Activated CD4-positive, alpha-beta T cell treated with anti-CD3 and anti-CD28 coated beads, Interleukin-2, amount 10 ng/mL, durations not matched to agents 24 days and 14 days (primary cell): ENCODE measurements at regions not wholly inside any gene's neighbourhood (a gene's known extent, or its start where the extent isn't known, plus 50 kb on each side); places are given as distances from the start of the nearest gene placed in this dataset.
"Not testable (repeated sequence)": the region's sequence is repeated elsewhere in the genome, so short reads cannot be mapped to it uniquely, and the experiment has no call there.

ENCODE experiments used
- DNase-seq: peaks from one replicate; pipeline ENCODE4 v3.0.0; 2022
- H3K27ac Mint-ChIP-seq: one replicate; pipeline ENCODE4 v1.8.0; 2022; ENCODE audit warnings: mild to moderate bottlenecking, mixed read lengths
- H3K27me3 Mint-ChIP-seq: one replicate; pipeline ENCODE4 v1.8.0; 2022; ENCODE audit warnings: mixed read lengths
- H3K36me3 Mint-ChIP-seq: one replicate; pipeline ENCODE4 v1.8.0; 2022; ENCODE audit warnings: low read depth, mild to moderate bottlenecking, mixed read lengths
- H3K4me1 Mint-ChIP-seq: one replicate; pipeline ENCODE4 v1.8.0; 2021; ENCODE audit warnings: mixed read lengths
- H3K4me3 Mint-ChIP-seq: one replicate; pipeline ENCODE4 v1.8.0; 2022; ENCODE audit warnings: mild to moderate bottlenecking, moderate library complexity, mixed read lengths
- H3K9me3 Mint-ChIP-seq: one replicate; pipeline ENCODE4 v1.8.0; 2021; ENCODE audit warnings: mixed read lengths
- intact Hi-C: fragments of 100-400 bp; cut with micrococcal nuclease; formaldehyde crosslinking; loops from one replicate; pipeline ENCODE4 v1.15.1; 2023

DNA sequence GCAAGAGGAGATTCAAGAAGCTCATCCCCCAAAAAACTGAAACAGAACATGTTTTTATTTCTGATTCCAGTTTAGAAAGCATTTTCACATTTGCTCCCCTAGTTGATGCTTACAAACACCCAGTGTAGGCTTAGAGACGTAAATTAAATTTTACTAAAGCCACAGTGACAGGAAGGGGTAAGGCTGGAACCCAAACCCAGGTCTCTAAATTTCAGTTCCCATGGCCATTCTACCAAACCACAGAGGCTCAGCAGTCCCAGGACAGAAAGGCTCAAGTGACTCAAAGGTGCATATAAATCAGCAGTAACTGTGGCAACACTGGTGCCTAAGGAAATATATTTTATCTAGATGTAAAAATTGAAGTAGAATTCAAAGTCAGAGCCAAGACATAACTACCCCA lies 128.7 kb downstream of the CEP120 start:
- H3K36me3 Mint-ChIP-seq, result no peaks in the 10 kb centered on the region
- peaks cover 6% of the 10 kb centered on the region for H3K27me3 Mint-ChIP-seq
- H3K4me1 Mint-ChIP-seq, result no peaks in the 10 kb centered on the region
- no peak for DNase-seq
- H3K27ac Mint-ChIP-seq, result no peak overlapping the region
- intact Hi-C loops, result no loop called here
- no peak overlapping the region for H3K4me3 Mint-ChIP-seq
- H3K9me3 Mint-ChIP-seq, result peaks cover 3% of the 10 kb centered on the region

DNA sequence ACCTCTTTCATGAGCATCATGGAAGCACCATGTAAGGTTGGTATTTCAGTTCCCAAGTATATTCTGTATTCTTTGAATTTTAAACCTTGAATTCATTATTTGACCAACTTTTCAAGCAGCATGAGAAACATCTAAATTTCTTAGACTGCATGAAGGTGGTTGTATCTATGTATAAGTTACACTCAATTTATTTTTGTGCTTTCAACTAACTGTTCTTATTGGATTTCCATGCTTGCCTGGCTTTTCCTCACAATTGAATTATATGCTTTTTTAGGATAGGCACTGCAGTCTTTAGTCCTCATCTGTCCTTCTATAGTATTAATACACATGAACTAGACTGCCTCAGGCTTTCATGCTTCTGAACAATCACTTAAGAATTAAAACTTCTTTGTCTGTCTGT lies 134.0 kb downstream of the CEP120 start:
- DNase-seq, result no peak
- intact Hi-C loops, result no loop called here
- Mint-ChIP-seq H3K4me3 (no peak overlapping the region), H3K9me3 (no peaks in the 10 kb centered on the region), H3K4me1 (no peaks in the 10 kb centered on the region), H3K36me3 (no peaks in the 10 kb centered on the region), H3K27me3 (peaks cover 27% of the 10 kb centered on the region), H3K27ac (no peak overlapping the region)

DNA sequence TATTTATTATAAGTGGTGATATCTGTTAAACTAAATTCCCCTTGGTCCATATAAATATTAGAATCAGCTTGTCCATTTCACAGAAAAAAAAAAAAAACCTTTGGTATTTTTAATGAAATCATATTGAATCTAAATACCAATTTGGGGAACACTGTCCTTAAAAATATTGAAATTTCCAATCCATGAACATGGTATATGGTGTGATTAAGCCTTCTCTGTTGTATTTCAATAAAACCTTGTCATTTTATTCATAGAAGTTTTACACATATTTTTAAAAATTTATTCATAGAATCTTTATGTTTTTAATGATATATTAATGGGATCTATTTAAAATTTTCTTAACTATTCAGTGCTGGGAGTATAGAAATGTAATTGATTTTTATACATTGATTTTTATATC lies 135.3 kb downstream of the CEP120 start:
- Mint-ChIP-seq H3K27ac (no peak overlapping the region), H3K27me3 (peaks cover 36% of the 10 kb centered on the region), H3K4me3 (no peak overlapping the region), H3K36me3 (no peaks in the 10 kb centered on the region), H3K4me1 (no peaks in the 10 kb centered on the region), H3K9me3 (no peaks in the 10 kb centered on the region)
- no peak for DNase-seq
- intact Hi-C loops, result no loop called here

DNA sequence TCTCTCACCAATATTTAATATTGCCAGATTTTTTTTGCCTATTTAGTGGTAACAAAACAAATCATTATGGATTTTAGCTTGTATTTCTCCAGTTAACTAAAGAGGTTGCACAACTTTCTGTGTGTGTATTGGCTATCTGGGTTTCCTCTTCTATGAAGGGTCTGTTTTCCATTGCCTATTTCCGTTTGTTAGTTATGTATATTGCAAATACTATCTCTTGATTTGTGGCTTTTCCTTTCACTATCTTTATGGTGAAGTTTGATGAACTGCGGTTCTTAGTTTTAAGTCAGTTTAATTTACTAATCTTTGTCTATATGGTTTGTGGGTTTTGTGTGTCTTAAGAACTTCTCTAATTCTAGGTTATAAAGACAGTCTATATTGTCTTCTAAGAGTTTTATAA lies 136.3 kb downstream of the CEP120 start:
- Mint-ChIP-seq H3K36me3 (no peaks in the 10 kb centered on the region), H3K9me3 (no peaks in the 10 kb centered on the region), H3K27me3 (peaks cover 42% of the 10 kb centered on the region), H3K4me1 (no peaks in the 10 kb centered on the region), H3K4me3 (no peak overlapping the region), H3K27ac (no peak overlapping the region)
- DNase-seq, result no peak
- intact Hi-C loops, result no loop called here

DNA sequence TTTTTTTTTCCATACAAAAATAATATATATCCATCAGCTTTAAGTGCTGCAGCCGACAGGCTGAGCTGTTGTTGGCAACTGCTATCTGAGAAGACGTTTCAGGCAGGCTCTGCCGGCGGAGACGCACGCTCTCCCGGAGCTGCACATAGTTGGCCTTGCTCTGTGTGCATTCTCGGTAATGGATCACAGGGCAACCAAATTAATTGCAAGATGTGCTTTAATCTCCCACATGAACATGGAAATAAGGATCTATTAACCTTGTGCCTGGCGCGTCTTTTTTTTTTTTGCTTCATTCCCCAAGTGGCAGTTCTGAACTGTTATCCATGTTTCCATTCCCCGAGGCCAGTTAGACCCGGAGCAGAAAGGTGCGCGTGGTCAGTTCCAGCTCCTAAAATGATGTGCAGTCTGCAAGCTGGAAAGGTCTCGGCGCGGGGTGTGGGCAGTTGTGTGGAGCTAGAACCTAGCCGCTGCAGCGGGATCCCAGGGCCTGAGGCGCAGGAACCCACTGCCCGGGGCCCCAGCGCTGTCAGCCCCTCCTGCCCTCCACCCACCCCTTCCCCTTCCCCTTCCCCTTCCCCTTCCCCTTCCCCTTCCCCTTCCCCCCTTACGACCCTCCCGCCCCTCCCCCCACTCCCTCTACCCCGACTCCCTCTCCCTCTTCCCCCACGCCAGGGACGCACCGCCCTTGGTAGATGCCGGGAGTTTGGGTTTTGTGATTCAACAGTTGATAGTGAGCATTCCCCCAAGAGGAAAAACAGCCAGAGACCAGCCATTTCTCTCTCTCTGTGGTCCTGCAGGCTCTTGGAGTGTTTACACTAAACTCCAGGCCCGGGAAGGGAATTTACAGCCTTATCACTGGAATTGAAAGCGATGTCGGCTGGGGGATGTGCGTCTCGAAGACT lies 137.8 kb downstream of the CEP120 start:
- H3K36me3 Mint-ChIP-seq, result no peaks in the 10 kb centered on the region
- H3K27me3 Mint-ChIP-seq, result peaks cover 42% of the 10 kb centered on the region
- no peak overlapping the region for H3K27ac Mint-ChIP-seq
- no peaks in the 10 kb centered on the region for H3K9me3 Mint-ChIP-seq
- intact Hi-C loops, result no loop called here
- no peak overlapping the region for H3K4me3 Mint-ChIP-seq
- no peaks in the 10 kb centered on the region for H3K4me1 Mint-ChIP-seq
- peak; percentile 43 for DNase-seq

DNA sequence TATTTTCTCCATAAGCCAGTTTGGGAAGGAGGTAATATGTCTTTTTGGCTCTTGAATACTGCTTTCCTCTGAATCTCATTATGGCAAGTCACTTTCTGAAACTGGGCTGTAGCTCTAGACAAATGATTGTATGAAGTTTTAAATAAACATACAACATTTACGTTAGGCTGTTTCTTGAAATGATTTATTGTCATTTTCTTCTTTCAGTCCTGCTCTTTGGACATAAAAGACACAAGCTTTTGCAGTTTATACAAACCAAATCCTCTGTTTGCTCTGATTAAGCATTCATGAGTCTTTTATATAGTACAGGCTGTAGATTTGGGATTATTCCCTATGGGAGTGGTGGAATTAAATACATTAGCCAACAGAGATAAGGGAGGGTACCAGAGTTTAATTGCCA lies 139.7 kb downstream of the CEP120 start:
- H3K27me3 Mint-ChIP-seq, result peaks cover 42% of the 10 kb centered on the region
- H3K4me3 Mint-ChIP-seq, result no peak overlapping the region
- intact Hi-C loops, result no loop called here

DNA sequence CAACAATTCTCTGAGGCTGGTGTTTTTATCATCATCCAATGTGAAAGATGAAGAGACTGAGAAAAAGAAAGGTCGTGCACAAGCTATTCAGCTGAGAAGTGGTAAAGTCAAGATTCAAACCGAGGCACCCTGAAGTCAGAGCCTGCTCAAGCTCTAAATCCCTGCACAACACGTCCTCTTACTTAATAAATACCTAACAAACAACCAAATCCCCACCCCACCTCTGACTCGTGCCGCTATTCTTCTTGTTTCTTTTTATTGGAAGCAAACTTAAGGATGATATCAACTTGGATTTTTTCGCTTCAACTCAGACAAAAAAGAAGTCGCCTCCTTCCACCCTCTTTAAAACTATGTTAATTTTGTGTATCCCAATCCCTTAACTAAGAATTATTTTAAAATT lies 140.2 kb downstream of the CEP120 start:
- peaks cover 42% of the 10 kb centered on the region for H3K27me3 Mint-ChIP-seq
- H3K27ac Mint-ChIP-seq, result no peak overlapping the region
- H3K4me1 Mint-ChIP-seq, result no peaks in the 10 kb centered on the region
- H3K9me3 Mint-ChIP-seq, result no peaks in the 10 kb centered on the region
- H3K36me3 Mint-ChIP-seq, result no peaks in the 10 kb centered on the region
- H3K4me3 Mint-ChIP-seq, result no peak overlapping the region
- DNase-seq, result peak; percentile 9
- intact Hi-C loops, result no loop called here

More for the DNA sequence above, 139.7 kb downstream of the CEP120 start:
- no peak for DNase-seq
- no peaks in the 10 kb centered on the region for H3K4me1 Mint-ChIP-seq
- H3K27ac Mint-ChIP-seq, result no peak overlapping the region
- no peaks in the 10 kb centered on the region for H3K36me3 Mint-ChIP-seq
- H3K9me3 Mint-ChIP-seq, result no peaks in the 10 kb centered on the region

DNA sequence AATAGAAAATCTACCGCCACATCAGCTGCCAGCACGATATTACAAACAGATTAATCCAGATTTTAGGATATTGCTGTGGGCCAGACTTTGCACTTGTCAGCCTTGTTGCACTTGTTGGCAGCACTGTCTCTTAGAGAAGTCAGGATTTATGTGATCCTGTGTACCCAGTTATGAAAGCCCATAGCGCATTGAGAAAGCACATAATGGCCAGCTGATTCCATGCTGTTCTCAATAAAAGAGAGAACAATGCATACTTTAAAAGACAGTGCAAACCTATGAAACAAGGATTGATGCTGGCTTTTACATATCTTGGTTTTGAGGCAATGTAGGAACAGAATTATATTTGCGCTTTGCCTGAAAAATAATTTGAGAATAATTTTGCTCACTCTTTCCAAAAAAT lies 140.8 kb downstream of the CEP120 start:
- H3K9me3 Mint-ChIP-seq, result no peaks in the 10 kb centered on the region
- H3K36me3 Mint-ChIP-seq, result no peaks in the 10 kb centered on the region
- no peak overlapping the region for H3K4me3 Mint-ChIP-seq
- H3K4me1 Mint-ChIP-seq, result no peaks in the 10 kb centered on the region
- no peak overlapping the region for H3K27ac Mint-ChIP-seq
- intact Hi-C loops, result no loop called here
- peaks cover 42% of the 10 kb centered on the region for H3K27me3 Mint-ChIP-seq
- peak; percentile 10 for DNase-seq

DNA sequence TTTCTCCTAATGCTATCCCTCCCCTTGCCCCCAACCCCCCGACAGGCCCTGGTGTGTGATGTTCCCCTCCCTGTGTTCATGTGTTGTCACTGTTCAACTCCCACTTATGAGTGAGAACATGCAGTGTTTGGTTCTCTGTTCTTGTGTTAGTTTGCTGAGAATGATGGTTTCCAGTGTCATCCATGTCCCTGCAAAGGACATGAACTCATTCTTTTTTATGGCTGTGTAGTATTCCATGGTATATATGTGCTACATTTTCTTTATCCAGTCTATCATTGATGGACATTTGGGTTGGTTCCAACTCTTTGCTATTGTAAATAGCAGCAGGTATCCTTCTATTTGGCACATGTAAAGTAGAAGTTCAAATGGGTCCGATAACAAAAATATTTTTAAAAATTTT lies 142.3 kb downstream of the CEP120 start:
- H3K4me3 Mint-ChIP-seq, H3K27ac Mint-ChIP-seq, H3K9me3 Mint-ChIP-seq, DNase-seq, H3K36me3 Mint-ChIP-seq, intact Hi-C loops, H3K4me1 Mint-ChIP-seq: not testable (repeated sequence)
- H3K27me3 Mint-ChIP-seq, result peaks cover 29% of the 10 kb centered on the region

DNA sequence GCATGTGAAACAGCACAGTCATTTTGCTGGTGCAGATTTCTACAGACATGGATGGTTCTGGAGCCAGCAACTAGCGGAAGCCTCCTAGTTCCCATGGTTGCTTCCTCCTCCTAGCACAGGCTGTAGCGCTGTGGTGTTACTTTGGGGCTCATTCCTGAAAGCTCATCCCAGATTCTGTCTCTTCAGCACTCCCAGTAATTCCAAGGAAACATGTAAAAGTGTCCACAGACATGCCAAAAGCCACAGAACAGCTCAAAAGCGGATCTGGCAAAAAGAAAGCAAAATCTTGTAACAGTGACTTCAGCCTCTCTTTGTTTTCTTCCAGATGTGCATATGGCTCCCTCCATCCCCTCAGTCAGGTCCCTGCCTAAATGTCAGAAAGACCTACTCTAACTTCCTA lies 144.1 kb downstream of the CEP120 start:
- Mint-ChIP-seq H3K36me3 (no peaks in the 10 kb centered on the region), H3K27me3 (peaks cover 16% of the 10 kb centered on the region), H3K4me1 (no peaks in the 10 kb centered on the region), H3K27ac (no peak overlapping the region), H3K9me3 (no peaks in the 10 kb centered on the region), H3K4me3 (no peak overlapping the region)
- intact Hi-C loops, result no loop called here
- no peak for DNase-seq

DNA sequence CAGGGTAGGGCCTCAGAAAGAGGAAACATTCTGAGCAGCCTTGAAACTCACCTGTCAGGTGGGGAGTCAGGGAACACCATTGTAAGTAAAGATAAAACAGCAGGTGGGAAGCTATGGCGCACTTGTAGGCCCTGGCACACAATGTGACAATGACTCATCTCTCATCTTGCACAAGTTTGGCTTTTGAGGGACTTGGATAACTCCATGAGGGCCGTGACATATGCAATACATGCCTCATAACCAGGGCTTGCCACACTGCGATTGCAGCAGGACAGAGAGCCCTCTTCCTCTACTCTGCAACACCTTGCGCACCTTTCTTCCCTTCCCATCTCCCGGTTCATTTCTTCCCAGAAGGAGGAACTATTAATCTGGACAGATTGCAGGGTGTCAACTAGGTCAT lies 144.9 kb downstream of the CEP120 start:
- DNase-seq, result peak; percentile 29
- Mint-ChIP-seq H3K36me3 (no peaks in the 10 kb centered on the region), H3K4me1 (no peaks in the 10 kb centered on the region), H3K9me3 (no peaks in the 10 kb centered on the region), H3K4me3 (no peak overlapping the region), H3K27me3 (peaks cover 9% of the 10 kb centered on the region), H3K27ac (no peak overlapping the region)
- intact Hi-C loops, result no loop called here

DNA sequence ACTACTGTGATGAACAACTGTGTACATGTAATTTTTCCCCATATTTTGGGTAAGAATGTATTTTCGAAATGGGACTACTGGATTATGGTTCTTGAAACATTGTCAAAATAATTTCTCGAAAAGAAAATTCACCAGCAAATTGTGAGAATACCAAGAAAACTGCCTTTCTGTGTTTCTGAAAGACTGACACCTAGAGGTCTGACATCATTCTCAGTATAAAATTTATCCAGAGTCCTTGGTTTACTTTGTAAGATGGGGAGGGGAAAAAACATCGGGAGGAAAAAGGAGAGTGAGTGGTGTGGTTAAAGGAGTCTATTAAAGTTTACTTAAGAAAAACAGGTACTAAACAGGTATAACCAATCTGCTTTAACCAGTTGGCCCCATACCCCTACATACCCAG lies 149.2 kb downstream of the CEP120 start:
- DNase-seq, result no peak
- no peaks in the 10 kb centered on the region for H3K4me1 Mint-ChIP-seq
- H3K27ac Mint-ChIP-seq, result no peak overlapping the region
- H3K4me3 Mint-ChIP-seq, result no peak overlapping the region
- no peaks in the 10 kb centered on the region for H3K36me3 Mint-ChIP-seq
- intact Hi-C loops, result no loop called here
- H3K27me3 Mint-ChIP-seq, result no peaks in the 10 kb centered on the region
- no peaks in the 10 kb centered on the region for H3K9me3 Mint-ChIP-seq

DNA sequence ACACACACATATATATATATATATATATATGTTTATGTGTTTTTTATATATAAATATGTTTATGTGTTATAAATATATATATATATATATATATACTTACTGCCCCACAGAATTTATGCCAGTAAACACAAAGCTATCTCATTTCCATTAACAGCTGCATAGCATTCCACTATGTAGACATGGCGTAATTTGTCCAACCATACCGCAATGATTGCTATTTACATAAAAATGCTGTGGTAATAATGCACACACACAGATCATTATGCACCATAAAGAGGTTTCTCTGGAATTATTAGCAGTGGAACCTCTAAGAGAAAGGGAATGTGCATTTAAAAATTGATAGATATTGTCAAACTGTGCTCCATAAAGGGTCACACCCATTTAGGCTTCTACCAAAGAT lies 150.1 kb downstream of the CEP120 start:
- Mint-ChIP-seq H3K4me1 (no peaks in the 10 kb centered on the region), H3K36me3 (no peaks in the 10 kb centered on the region), H3K27me3 (no peaks in the 10 kb centered on the region), H3K27ac (no peak overlapping the region), H3K9me3 (no peaks in the 10 kb centered on the region), H3K4me3 (no peak overlapping the region)
- intact Hi-C loops, result no loop called here
- DNase-seq, result no peak

DNA sequence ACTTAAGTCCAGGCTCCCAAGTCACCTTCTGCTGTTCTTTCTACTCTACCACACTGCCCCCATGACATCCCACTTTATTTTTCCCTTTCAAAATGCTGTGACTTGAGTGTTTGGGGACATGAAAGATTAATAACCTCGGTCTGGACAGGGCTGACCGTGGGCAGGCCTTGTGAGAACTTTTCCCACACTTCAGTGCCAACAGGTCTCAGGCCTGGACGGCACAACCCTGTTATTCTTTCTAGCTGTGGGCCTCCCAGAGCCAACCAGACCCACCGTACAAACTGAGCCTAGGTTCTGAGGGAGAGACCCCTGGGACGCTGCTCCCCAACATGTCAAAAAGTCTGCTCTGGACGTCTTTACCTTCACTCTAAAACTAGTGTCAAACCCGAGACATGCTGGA lies 153.4 kb downstream of the CEP120 start:
- DNase-seq, result no peak
- intact Hi-C loops, result no loop called here
- Mint-ChIP-seq H3K27ac (no peak overlapping the region), H3K4me3 (no peak overlapping the region), H3K36me3 (no peaks in the 10 kb centered on the region), H3K27me3 (no peaks in the 10 kb centered on the region), H3K4me1 (no peaks in the 10 kb centered on the region), H3K9me3 (no peaks in the 10 kb centered on the region)

DNA sequence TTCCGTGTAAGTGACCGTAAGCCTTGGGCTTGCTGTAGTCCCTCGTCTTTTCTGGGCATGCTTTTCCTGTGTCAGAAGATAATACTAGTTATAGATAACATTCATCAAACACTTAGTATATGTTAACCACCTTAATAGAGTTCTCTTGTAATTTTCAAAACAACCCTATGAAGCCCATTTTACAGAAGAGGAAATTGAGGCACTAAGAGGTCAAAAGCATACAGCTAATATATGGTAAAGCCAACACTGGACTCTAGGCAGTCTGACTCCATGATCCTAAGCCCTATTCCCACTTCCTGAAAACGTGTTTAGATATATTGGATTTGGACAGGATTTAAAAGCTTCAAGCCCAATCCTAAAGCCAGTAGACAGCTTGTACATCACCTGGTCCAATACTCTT lies 153.8 kb downstream of the CEP120 start:
- Mint-ChIP-seq H3K36me3 (no peaks in the 10 kb centered on the region), H3K9me3 (no peaks in the 10 kb centered on the region), H3K27ac (no peak overlapping the region), H3K27me3 (no peaks in the 10 kb centered on the region), H3K4me1 (no peaks in the 10 kb centered on the region), H3K4me3 (no peak overlapping the region)
- intact Hi-C loops, result no loop called here
- no peak for DNase-seq
